Right kidney (tissue), 1 donor: ENCODE measurements at regions not wholly inside any gene's neighbourhood (a gene's known extent, or its start where the extent isn't known, plus 50 kb on each side); places are given as distances from the start of the nearest gene placed in this dataset.

Source experiments
- DNase-seq: peaks from one replicate; pipeline ENCODE4 v3.0.0-alpha.2; 2016

GRCh38 chr20:58069207-58069606 is 159.2 kb downstream of the ANKRD60 start:
- DNase-seq, result no peak

- DNase-seq, result no peak
These were observed 162.7 kb downstream of the ANKRD60 start for GRCh38 chr20:58065508-58066361.

GRCh38 chr20:58064411-58065010 is 163.9 kb downstream of the ANKRD60 start:
- no peak for DNase-seq

- no peak for DNase-seq
These were observed 169.3 kb downstream of the ANKRD60 start for GRCh38 chr20:58059260-58059544.

- no peak for DNase-seq
These were observed 169.8 kb downstream of the ANKRD60 start for GRCh38 chr20:58058421-58059259.

GRCh38 chr20:58056921-58057686 is 171.3 kb downstream of the ANKRD60 start:
- DNase-seq, result no peak

- no peak for DNase-seq
These were observed 172.3 kb downstream of the ANKRD60 start for GRCh38 chr20:58056021-58056591.

GRCh38 chr20:58054780-58055373 is 173.6 kb downstream of the ANKRD60 start:
- DNase-seq, result no peak

- DNase-seq, result no peak
These were observed 174.2 kb downstream of the ANKRD60 start for GRCh38 chr20:58054082-58054779.

- DNase-seq, result no peak
These were observed 174.9 kb downstream of the ANKRD60 start for GRCh38 chr20:58053391-58054055.

GRCh38 chr20:58051367-58051766 is 177.1 kb downstream of the ANKRD60 start:
- DNase-seq, result no peak

- no peak for DNase-seq
These were observed 180.3 kb downstream of the ANKRD60 start for GRCh38 chr20:58048096-58048702.

GRCh38 chr20:58046311-58046710 is 182.1 kb downstream of the ANKRD60 start:
- DNase-seq, result no peak

- no peak for DNase-seq
These were observed 182.9 kb downstream of the ANKRD60 start for GRCh38 chr20:58045579-58045978.

GRCh38 chr20:58044931-58045555 is 183.4 kb downstream of the ANKRD60 start:
- DNase-seq, result no peak

GRCh38 chr20:58044286-58044685 is 184.2 kb downstream of the ANKRD60 start:
- no peak for DNase-seq

- DNase-seq, result no peak
These were observed 185.0 kb downstream of the ANKRD60 start for GRCh38 chr20:58043236-58044140.

GRCh38 chr20:58042591-58042990 is 185.9 kb downstream of the ANKRD60 start:
- no peak for DNase-seq
